ENCODE measurements at regions not wholly inside any gene's neighbourhood (a gene's known extent, or its start where the extent isn't known, plus 50 kb on each side); places are given as distances from the start of the nearest gene placed in this dataset.

DNA sequence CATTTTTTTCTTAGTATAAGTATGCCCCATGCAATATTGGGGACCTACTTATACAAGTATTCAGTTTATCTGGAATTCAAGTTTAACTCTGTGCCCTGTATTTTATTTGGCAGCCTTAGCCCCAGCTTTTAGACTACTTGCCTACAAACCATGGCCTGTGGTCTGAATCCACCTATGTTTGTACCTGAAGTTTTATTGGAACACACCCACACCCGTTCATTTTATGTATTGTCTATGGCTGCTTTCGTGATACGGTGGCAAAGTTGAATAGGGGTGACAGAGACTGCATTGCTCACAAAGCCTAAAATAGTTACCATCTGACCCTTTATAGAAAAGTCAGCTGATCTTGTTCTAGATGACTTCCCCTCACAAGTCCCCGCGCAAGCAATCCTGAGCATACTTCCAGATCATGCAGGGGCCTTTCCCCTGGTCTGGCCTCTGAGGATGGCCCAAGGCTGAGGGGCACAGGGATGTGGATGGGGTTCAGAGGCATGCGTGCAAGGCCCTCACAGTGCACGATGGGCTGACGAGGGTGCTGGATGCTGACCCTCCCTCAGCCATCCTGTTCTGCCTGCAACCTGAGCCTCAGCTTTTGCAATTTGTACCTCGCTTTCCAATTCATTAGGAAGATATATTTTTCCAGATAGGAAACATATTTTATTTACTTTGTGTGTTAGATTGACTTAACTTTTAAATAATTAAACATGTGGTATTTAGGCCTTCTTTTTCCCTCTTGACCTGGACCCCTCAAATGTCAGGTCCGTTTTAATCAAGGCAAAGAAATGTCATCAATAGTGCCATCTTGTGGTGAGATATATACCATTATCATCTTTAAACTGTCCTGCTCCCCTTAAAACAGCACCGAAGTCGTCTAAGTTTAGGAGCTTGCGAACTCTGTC is 527.3 kb upstream of the CCDC196 start:
- POLR2A ChIA-PET, result no interaction called here
- H3K27ac ChIP-seq (ENCODE audit: low read depth, low read length), result no peak overlapping the region
- Mint-ChIP-seq H3K36me3 (no peaks in the 10 kb centered on the region), H3K9me3 (no peaks in the 10 kb centered on the region), H3K4me3 (no peak overlapping the region), H3K4me1 (peaks cover 25% of the 10 kb centered on the region in 3 donors), H3K27me3 (no peaks in the 10 kb centered on the region), H3K27ac (no peak overlapping the region)
- no peaks in the 10 kb centered on the region for H3K27me3 ChIP-seq (ENCODE audit: insufficient read depth, low read length, poor library complexity, severe bottlenecking)
- no peak overlapping the region for H3K4me3 ChIP-seq (ENCODE audit: low read length)
- no peaks in the 10 kb centered on the region for H3K36me3 ChIP-seq (ENCODE audit: insufficient read depth, low read length)
- CTCF ChIA-PET, result interaction anchor here (0.6 to 5.9 kb wide), 26 partner anchors 9 to 795 kb away, joined by 3 to 74 read pairs (median 4); partner anchors contain the start of gene FUT8
- H3K9me3 ChIP-seq (ENCODE audit: low read length), result no peaks in the 10 kb centered on the region
- peaks cover 16% of the 10 kb centered on the region for H3K4me1 ChIP-seq (ENCODE audit: insufficient read depth, low read length)
- DNase-seq, result peak in 2 of 5 donors; percentile 22 to 46

DNA sequence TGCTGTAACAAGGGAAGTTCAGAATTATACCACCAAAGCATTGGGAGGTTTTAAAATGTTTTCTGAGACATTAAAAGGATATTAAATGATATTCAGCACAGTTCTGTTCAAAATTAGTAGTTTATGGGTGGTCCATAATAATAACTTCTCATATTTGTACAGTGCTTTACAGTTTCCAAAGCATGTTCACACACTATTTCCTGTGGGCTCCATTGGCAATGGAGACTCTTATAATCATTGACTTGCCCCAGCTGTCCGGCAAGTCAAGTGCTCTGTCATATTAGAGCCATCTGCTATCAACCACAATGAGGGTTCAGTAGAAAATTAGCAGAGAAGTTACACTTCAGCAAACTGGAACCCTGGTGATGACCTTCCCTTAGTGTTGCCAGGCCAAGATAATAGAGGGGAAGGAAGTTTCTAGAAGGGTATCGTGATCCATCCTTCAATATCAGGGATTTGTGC is 526.6 kb upstream of the CCDC196 start:
- no peak for DNase-seq
- H3K27ac ChIP-seq (ENCODE audit: low read depth, low read length), result no peak overlapping the region
- Mint-ChIP-seq H3K36me3 (no peaks in the 10 kb centered on the region), H3K27ac (no peak overlapping the region), H3K9me3 (no peaks in the 10 kb centered on the region), H3K4me3 (no peak overlapping the region), H3K27me3 (peaks cover 0 to 1% of the 10 kb centered on the region in 2 donors), H3K4me1 (peaks cover 23 to 25% (median 25%) of the 10 kb centered on the region in 3 donors)
- CTCF ChIA-PET, result interaction anchor here (0.6 to 5.9 kb wide), 26 partner anchors 10 to 796 kb away, joined by 3 to 74 read pairs (median 4); partner anchors contain the start of gene FUT8
- no peaks in the 10 kb centered on the region for H3K36me3 ChIP-seq (ENCODE audit: insufficient read depth, low read length)
- no peaks in the 10 kb centered on the region for H3K27me3 ChIP-seq (ENCODE audit: insufficient read depth, low read length, poor library complexity, severe bottlenecking)
- H3K4me3 ChIP-seq (ENCODE audit: low read length), result no peak overlapping the region
- POLR2A ChIA-PET, result no interaction called here
- peaks cover 16% of the 10 kb centered on the region for H3K4me1 ChIP-seq (ENCODE audit: insufficient read depth, low read length)
- no peaks in the 10 kb centered on the region for H3K9me3 ChIP-seq (ENCODE audit: low read length)

DNA sequence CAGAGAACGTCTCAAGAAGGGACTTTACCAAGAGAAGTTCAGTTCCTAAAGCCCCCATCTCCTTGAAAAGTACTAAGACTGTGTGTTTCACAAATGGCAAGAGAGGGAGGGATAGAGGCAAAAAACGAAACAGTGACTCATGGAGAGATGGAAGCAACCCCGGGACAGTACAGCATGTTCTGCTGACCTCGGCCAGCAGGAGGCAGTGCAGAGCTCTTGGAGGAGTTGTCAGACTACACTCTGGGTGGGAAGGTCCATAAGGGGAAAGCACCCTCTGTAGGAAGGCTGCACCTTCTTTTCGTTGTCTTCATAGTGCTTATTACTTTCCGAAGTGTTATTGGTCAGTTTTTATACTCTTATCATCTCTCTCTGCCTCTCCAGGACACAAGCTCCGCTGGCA is 525.2 kb upstream of the CCDC196 start:
- no peaks in the 10 kb centered on the region for H3K36me3 Mint-ChIP-seq
- POLR2A ChIA-PET, result no interaction called here

GRCh38 chr14:65962952-65963351 is 523.2 kb upstream of the CCDC196 start:
- Mint-ChIP-seq H3K4me1 (peaks cover 22 to 25% (median 25%) of the 10 kb centered on the region in 3 donors), H3K27me3 (peaks cover 5 to 6% of the 10 kb centered on the region in 2 donors), H3K27ac (no peak overlapping the region), H3K9me3 (no peaks in the 10 kb centered on the region), H3K4me3 (no peak overlapping the region), H3K36me3 (no peaks in the 10 kb centered on the region)
- CTCF ChIA-PET, result no interaction called here
- DNase-seq, result no peak
- Histone ChIP-seq H3K27ac (ENCODE audit: low read depth, low read length) (no peak overlapping the region), H3K4me3 (ENCODE audit: low read length) (no peak overlapping the region), H3K9me3 (ENCODE audit: low read length) (no peaks in the 10 kb centered on the region), H3K36me3 (ENCODE audit: insufficient read depth, low read length) (no peaks in the 10 kb centered on the region), H3K4me1 (ENCODE audit: insufficient read depth, low read length) (peaks cover 16% of the 10 kb centered on the region), H3K27me3 (ENCODE audit: insufficient read depth, low read length, poor library complexity, severe bottlenecking) (no peaks in the 10 kb centered on the region)
- POLR2A ChIA-PET, result interaction anchor here (0.8 kb wide), 1 partner anchor 139 kb away, joined by 5 read pairs; no protein-coding TSS in a partner anchor

More for the DNA sequence above, 525.2 kb upstream of the CCDC196 start:
- Mint-ChIP-seq H3K27me3 (peaks cover 0 to 1% of the 10 kb centered on the region in 2 donors), H3K9me3 (no peaks in the 10 kb centered on the region), H3K4me1 (peaks cover 22 to 25% (median 25%) of the 10 kb centered on the region in 3 donors), H3K27ac (no peak overlapping the region), H3K4me3 (peak overlapping the region in 1 of 7 donors; percentile 24)
- H3K36me3 ChIP-seq (ENCODE audit: insufficient read depth, low read length), result no peaks in the 10 kb centered on the region
- H3K4me3 ChIP-seq (ENCODE audit: low read length), result no peak overlapping the region
- DNase-seq, result peak; percentile 38 to 69 (median 49)
- no peak overlapping the region for H3K27ac ChIP-seq (ENCODE audit: low read depth, low read length)
- peaks cover 16% of the 10 kb centered on the region for H3K4me1 ChIP-seq (ENCODE audit: insufficient read depth, low read length)
- H3K27me3 ChIP-seq (ENCODE audit: insufficient read depth, low read length, poor library complexity, severe bottlenecking), result no peaks in the 10 kb centered on the region
- no peaks in the 10 kb centered on the region for H3K9me3 ChIP-seq (ENCODE audit: low read length)
- CTCF ChIA-PET, result interaction anchor here (0.9 to 5.9 kb wide), 17 partner anchors 11 to 975 kb away, joined by 3 to 74 read pairs (median 6); partner anchors contain the start of genes FNTB and FUT8

GRCh38 chr14:65964366-65964765 is 521.8 kb upstream of the CCDC196 start:
- Histone ChIP-seq H3K9me3 (ENCODE audit: low read length) (no peaks in the 10 kb centered on the region), H3K36me3 (ENCODE audit: insufficient read depth, low read length) (no peaks in the 10 kb centered on the region), H3K4me1 (ENCODE audit: insufficient read depth, low read length) (peaks cover 8% of the 10 kb centered on the region), H3K27me3 (ENCODE audit: insufficient read depth, low read length, poor library complexity, severe bottlenecking) (no peaks in the 10 kb centered on the region), H3K27ac (ENCODE audit: low read depth, low read length) (no peak overlapping the region), H3K4me3 (ENCODE audit: low read length) (no peak overlapping the region)
- peaks cover 13 to 16% (median 15%) of the 10 kb centered on the region in 3 donors for H3K4me1 Mint-ChIP-seq
- no peak for DNase-seq
- H3K27me3 Mint-ChIP-seq, result peaks cover 5 to 6% of the 10 kb centered on the region in 2 donors
- no peak overlapping the region for H3K4me3 Mint-ChIP-seq
- ChIA-PET CTCF (no interaction called here), POLR2A (no interaction called here)
- no peak overlapping the region for H3K27ac Mint-ChIP-seq
- no peaks in the 10 kb centered on the region for H3K36me3 Mint-ChIP-seq
- no peaks in the 10 kb centered on the region for H3K9me3 Mint-ChIP-seq

- no peaks in the 10 kb centered on the region for H3K36me3 ChIP-seq (ENCODE audit: insufficient read depth, low read length)
- H3K9me3 ChIP-seq (ENCODE audit: low read length), result no peaks in the 10 kb centered on the region
- H3K4me3 ChIP-seq (ENCODE audit: low read length), result no peak overlapping the region
- H3K27ac Mint-ChIP-seq, result no peak overlapping the region
- no peak for DNase-seq
- no peak overlapping the region for H3K4me3 Mint-ChIP-seq
- H3K4me1 ChIP-seq (ENCODE audit: insufficient read depth, low read length), result no peaks in the 10 kb centered on the region
- ChIA-PET POLR2A (no interaction called here), CTCF (interaction anchor here (0.9 to 1.7 kb wide), 3 partner anchors 120 to 553 kb away, joined by 4 read pairs; no protein-coding TSS in a partner anchor)
- no peaks in the 10 kb centered on the region for H3K27me3 ChIP-seq (ENCODE audit: insufficient read depth, low read length, poor library complexity, severe bottlenecking)
- peaks cover 6 to 8% of the 10 kb centered on the region in 2 donors for H3K27me3 Mint-ChIP-seq
- H3K9me3 Mint-ChIP-seq, result no peaks in the 10 kb centered on the region
- H3K27ac ChIP-seq (ENCODE audit: low read depth, low read length), result no peak overlapping the region
- no peaks in the 10 kb centered on the region for H3K36me3 Mint-ChIP-seq
- peaks cover 0 to under 1% (median 0%) of the 10 kb centered on the region in 3 donors for H3K4me1 Mint-ChIP-seq
These were observed 520.0 kb upstream of the CCDC196 start for GRCh38 chr14:65966188-65966587.

- no peaks in the 10 kb centered on the region for H3K36me3 ChIP-seq (ENCODE audit: insufficient read depth, low read length)
- no peak overlapping the region for H3K27ac ChIP-seq (ENCODE audit: low read depth, low read length)
- H3K4me3 ChIP-seq (ENCODE audit: low read length), result no peak overlapping the region
- H3K4me3 Mint-ChIP-seq, result no peak overlapping the region
- H3K27ac Mint-ChIP-seq, result no peak overlapping the region
- CTCF ChIA-PET, result no interaction called here
- H3K27me3 Mint-ChIP-seq, result peaks cover 6 to 14% of the 10 kb centered on the region in 2 donors
- H3K36me3 Mint-ChIP-seq, result no peaks in the 10 kb centered on the region
- no peaks in the 10 kb centered on the region for H3K9me3 ChIP-seq (ENCODE audit: low read length)
- POLR2A ChIA-PET, result no interaction called here
- no peaks in the 10 kb centered on the region for H3K9me3 Mint-ChIP-seq
- no peaks in the 10 kb centered on the region for H3K4me1 ChIP-seq (ENCODE audit: insufficient read depth, low read length)
- no peaks in the 10 kb centered on the region for H3K27me3 ChIP-seq (ENCODE audit: insufficient read depth, low read length, poor library complexity, severe bottlenecking)
- DNase-seq, result no peak
- no peaks in the 10 kb centered on the region for H3K4me1 Mint-ChIP-seq
These were observed 513.8 kb upstream of the CCDC196 start for GRCh38 chr14:65972346-65972870.

DNA sequence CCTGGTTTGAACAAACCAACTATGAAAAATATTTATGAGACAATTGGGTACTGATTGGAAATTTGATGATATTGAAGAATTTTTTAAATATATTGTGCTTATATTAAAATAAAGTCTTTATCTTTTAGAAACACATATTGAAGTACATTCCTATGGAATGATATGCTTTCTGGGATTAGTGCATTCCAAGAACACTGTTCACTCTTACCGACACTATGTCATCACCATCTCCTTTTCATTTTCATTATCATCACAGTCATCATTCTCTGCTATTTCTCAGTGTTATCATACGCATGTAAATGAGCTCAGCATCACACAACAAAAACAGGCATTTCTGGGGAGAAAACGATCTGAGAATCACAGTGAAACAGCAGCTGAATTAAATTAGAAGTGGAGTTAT is 513.3 kb upstream of the CCDC196 start:
- Histone ChIP-seq H3K27ac (ENCODE audit: low read depth, low read length) (no peak overlapping the region), H3K27me3 (ENCODE audit: insufficient read depth, low read length, poor library complexity, severe bottlenecking) (no peaks in the 10 kb centered on the region), H3K9me3 (ENCODE audit: low read length) (no peaks in the 10 kb centered on the region), H3K4me1 (ENCODE audit: insufficient read depth, low read length) (no peaks in the 10 kb centered on the region), H3K4me3 (ENCODE audit: low read length) (no peak overlapping the region), H3K36me3 (ENCODE audit: insufficient read depth, low read length) (no peaks in the 10 kb centered on the region)
- no peaks in the 10 kb centered on the region for H3K9me3 Mint-ChIP-seq
- DNase-seq, result no peak
- ChIA-PET POLR2A (no interaction called here), CTCF (no interaction called here)
- no peaks in the 10 kb centered on the region for H3K36me3 Mint-ChIP-seq
- H3K27ac Mint-ChIP-seq, result no peak overlapping the region
- H3K4me1 Mint-ChIP-seq, result no peaks in the 10 kb centered on the region
- peaks cover 8 to 10% of the 10 kb centered on the region in 2 donors for H3K27me3 Mint-ChIP-seq
- no peak overlapping the region for H3K4me3 Mint-ChIP-seq
